HPDE6-E6E7 (cell line): ENCODE measurements at regions not wholly inside any gene's neighbourhood (a gene's known extent, or its start where the extent isn't known, plus 50 kb on each side); places are given as distances from the start of the nearest gene placed in this dataset.

Experiments
- DNase-seq: peaks from one replicate; pipeline ENCODE4 v3.0.0; 2011; ENCODE audit warnings: missing footprints; ENCODE audit errors: extremely low spot score

- no peak for DNase-seq
Measured at GRCh38 chr12:63250486-63250885, 99.5 kb upstream of the AVPR1A start.

- no peak for DNase-seq
Measured at GRCh38 chr12:63238892-63239291, 87.9 kb upstream of the AVPR1A start.

GRCh38 chr12:63232896-63233295 is 81.9 kb upstream of the AVPR1A start:
- no peak for DNase-seq

GRCh38 chr12:63228853-63229252 is 77.9 kb upstream of the AVPR1A start:
- no peak for DNase-seq

GRCh38 chr12:63226792-63227463 is 75.9 kb upstream of the AVPR1A start:
- no peak for DNase-seq

GRCh38 chr12:63224396-63224795 is 73.4 kb upstream of the AVPR1A start:
- DNase-seq = no peak

- DNase-seq = no peak
Measured at GRCh38 chr12:63223128-63223527, 72.1 kb upstream of the AVPR1A start.

- no peak for DNase-seq
Measured at GRCh38 chr12:63222582-63222981, 71.6 kb upstream of the AVPR1A start.

GRCh38 chr12:63220921-63221320 is 69.9 kb upstream of the AVPR1A start:
- no peak for DNase-seq

- DNase-seq = no peak
Measured at GRCh38 chr12:63212316-63212715, 61.3 kb upstream of the AVPR1A start.

- no peak for DNase-seq
Measured at GRCh38 chr12:63208956-63209355, 58.0 kb upstream of the AVPR1A start.

- no peak for DNase-seq
Measured at GRCh38 chr12:63206909-63207308, 55.9 kb upstream of the AVPR1A start.

- no peak for DNase-seq
Measured at GRCh38 chr12:63206494-63206893, 55.5 kb upstream of the AVPR1A start.
